ENCODE measurements at regions not wholly inside any gene's neighbourhood (a gene's known extent, or its start where the extent isn't known, plus 50 kb on each side); places are given as distances from the start of the nearest gene placed in this dataset.

DNA sequence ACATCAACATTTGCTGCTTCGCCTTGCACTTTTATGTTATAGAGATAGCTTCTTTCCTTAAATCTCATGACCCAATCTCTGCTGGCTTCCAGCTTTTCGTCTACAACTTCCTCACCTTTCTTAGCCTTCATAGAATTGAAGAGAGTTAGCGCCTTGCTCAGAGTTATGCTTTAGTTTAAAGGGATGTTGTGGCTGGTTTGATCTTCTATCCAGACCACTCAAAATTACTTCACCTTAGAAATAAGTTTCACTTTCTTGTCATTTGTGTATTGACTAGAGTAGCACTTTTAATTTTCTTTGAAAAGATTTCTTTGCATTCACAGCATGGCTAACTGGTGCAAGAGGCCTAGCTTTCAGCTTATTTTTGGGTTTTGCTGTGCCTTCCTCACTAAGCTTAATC lies 414.2 kb downstream of the ZNF608 start:
- Histone ChIP-seq H3K9me3 (replicated peaks in 1 of 2; ENCODE audit: control insufficient read depth in 1 of 2, insufficient read depth in 1 of 2, low read length in 2 of 2) (no peaks in the 10 kb centered on the region), H3K4me2 (replicated peaks; ENCODE audit: extremely low read depth, low read length, poor library complexity, severe bottlenecking) (no peak overlapping the region), H3K4me3 (replicated peaks in 1 of 3; ENCODE audit: low read depth in 2 of 3, low read length in 3 of 3) (no peak overlapping the region), H3K4me1 (ENCODE audit: control insufficient read depth in 1 of 2, insufficient read depth in 2 of 2, low read length in 2 of 2) (no peaks in the 10 kb centered on the region), H3K36me3 (replicated peaks in 1 of 2; ENCODE audit: control insufficient read depth in 1 of 2, insufficient read depth in 2 of 2, low read length in 2 of 2) (no peaks in the 10 kb centered on the region), H4K20me1 (ENCODE audit: insufficient read depth, low read length) (no peaks in the 10 kb centered on the region), H3K27ac (ENCODE audit: low read depth in 1 of 2, low read length in 2 of 2) (no peak overlapping the region), H3K79me2 (ENCODE audit: insufficient read depth, low read length) (no peaks in the 10 kb centered on the region), H3K9ac (ENCODE audit: insufficient read depth, low read length, poor library complexity, severe bottlenecking) (no peak overlapping the region), H2AFZ (ENCODE audit: insufficient read depth, low read depth, low read length, poor library complexity, severe bottlenecking) (no peak overlapping the region), H3K27me3 (ENCODE audit: control insufficient read depth in 2 of 2, insufficient read depth in 2 of 2, low read length in 2 of 2) (no peaks in the 10 kb centered on the region)
- H3K4me3 Mint-ChIP-seq, result no peak overlapping the region
- peaks cover 0 to 16% (median 12%) of the 10 kb centered on the region in 7 donors for H3K9me3 Mint-ChIP-seq
- no peaks in the 10 kb centered on the region for H3K27me3 Mint-ChIP-seq (ENCODE audit: low read depth in 3 of 3)
- H3K36me3 Mint-ChIP-seq, result no peaks in the 10 kb centered on the region
- no peaks in the 10 kb centered on the region for H3K4me1 Mint-ChIP-seq
- DNase-seq, result no peak
- WGBS (ENCODE audit: insufficient coverage), result no CpG with 5 or more reads among the region's 3 CpGs
- intact Hi-C loops (cut with micrococcal nuclease), result no loop called here
- TF ChIP-seq, protein P1, sequence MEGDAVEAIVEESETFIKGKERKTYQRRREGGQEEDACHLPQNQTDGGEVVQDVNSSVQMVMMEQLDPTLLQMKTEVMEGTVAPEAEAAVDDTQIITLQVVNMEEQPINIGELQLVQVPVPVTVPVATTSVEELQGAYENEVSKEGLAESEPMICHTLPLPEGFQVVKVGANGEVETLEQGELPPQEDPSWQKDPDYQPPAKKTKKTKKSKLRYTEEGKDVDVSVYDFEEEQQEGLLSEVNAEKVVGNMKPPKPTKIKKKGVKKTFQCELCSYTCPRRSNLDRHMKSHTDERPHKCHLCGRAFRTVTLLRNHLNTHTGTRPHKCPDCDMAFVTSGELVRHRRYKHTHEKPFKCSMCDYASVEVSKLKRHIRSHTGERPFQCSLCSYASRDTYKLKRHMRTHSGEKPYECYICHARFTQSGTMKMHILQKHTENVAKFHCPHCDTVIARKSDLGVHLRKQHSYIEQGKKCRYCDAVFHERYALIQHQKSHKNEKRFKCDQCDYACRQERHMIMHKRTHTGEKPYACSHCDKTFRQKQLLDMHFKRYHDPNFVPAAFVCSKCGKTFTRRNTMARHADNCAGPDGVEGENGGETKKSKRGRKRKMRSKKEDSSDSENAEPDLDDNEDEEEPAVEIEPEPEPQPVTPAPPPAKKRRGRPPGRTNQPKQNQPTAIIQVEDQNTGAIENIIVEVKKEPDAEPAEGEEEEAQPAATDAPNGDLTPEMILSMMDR (IDR thresholded peaks at IDR 0.05), result no peak
- no peak overlapping the region for H3K27ac Mint-ChIP-seq

DNA sequence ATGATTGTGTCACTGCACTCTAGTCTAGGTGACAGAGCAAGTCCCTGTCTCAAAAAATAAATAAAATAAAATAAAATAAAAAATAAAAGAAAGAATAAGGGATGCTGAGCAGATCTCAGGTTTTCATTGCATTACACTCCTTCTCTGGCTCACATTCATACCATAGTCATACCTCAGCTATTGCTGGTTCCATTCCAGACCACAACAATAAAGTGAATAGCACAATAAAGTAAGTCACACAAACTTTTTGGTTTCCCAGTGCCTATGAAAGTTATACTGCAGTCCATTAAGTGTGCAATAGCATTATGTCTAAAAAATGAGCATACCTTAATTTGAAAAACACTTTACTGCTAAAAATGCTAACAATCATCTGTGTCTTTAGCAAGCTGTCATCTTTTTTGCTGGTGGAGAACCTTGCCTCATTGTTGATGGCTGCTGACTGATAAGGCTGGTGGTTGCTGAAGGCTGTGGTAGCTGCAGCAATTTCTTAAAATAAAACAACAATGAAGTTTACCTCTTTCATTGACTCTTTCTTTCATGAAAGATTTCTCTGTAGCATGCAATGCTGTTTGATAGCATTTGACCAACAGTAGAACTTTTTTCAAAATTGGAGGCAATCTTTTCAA lies 415.7 kb downstream of the ZNF608 start:
- TF ChIP-seq, protein P1 (IDR thresholded peaks at IDR 0.05), result no peak
- Mint-ChIP-seq H3K9me3 (peaks cover 0 to 13% (median 12%) of the 10 kb centered on the region in 7 donors), H3K4me3 (no peak overlapping the region), H3K4me1 (no peaks in the 10 kb centered on the region), H3K27me3 (ENCODE audit: low read depth in 3 of 3) (no peaks in the 10 kb centered on the region), H3K36me3 (no peaks in the 10 kb centered on the region), H3K27ac (no peak overlapping the region)
- H3K9ac ChIP-seq (ENCODE audit: insufficient read depth, low read length, poor library complexity, severe bottlenecking), result no peak overlapping the region
- H3K9me3 ChIP-seq (replicated peaks in 1 of 2; ENCODE audit: control insufficient read depth in 1 of 2, insufficient read depth in 1 of 2, low read length in 2 of 2), result no peaks in the 10 kb centered on the region
- no peak overlapping the region for H3K27ac ChIP-seq (ENCODE audit: low read depth in 1 of 2, low read length in 2 of 2)
- H3K79me2 ChIP-seq (ENCODE audit: insufficient read depth, low read length), result no peaks in the 10 kb centered on the region
- H3K27me3 ChIP-seq (ENCODE audit: control insufficient read depth in 2 of 2, insufficient read depth in 2 of 2, low read length in 2 of 2), result no peaks in the 10 kb centered on the region
- intact Hi-C loops (cut with micrococcal nuclease), result no loop called here
- H4K20me1 ChIP-seq (ENCODE audit: insufficient read depth, low read length), result no peaks in the 10 kb centered on the region
- H2AFZ ChIP-seq (ENCODE audit: insufficient read depth, low read depth, low read length, poor library complexity, severe bottlenecking), result no peak overlapping the region
- H3K4me3 ChIP-seq (replicated peaks in 1 of 3; ENCODE audit: low read depth in 2 of 3, low read length in 3 of 3), result no peak overlapping the region
- no peak for DNase-seq
- H3K4me2 ChIP-seq (replicated peaks; ENCODE audit: extremely low read depth, low read length, poor library complexity, severe bottlenecking), result no peak overlapping the region
- H3K36me3 ChIP-seq (replicated peaks in 1 of 2; ENCODE audit: control insufficient read depth in 1 of 2, insufficient read depth in 2 of 2, low read length in 2 of 2), result no peaks in the 10 kb centered on the region
- no peaks in the 10 kb centered on the region for H3K4me1 ChIP-seq (ENCODE audit: control insufficient read depth in 1 of 2, insufficient read depth in 2 of 2, low read length in 2 of 2)

Data from CD14-positive monocyte (primary cell).